SH-SY5Y (cell line): ENCODE measurements at regions not wholly inside any gene's neighbourhood (a gene's known extent, or its start where the extent isn't known, plus 50 kb on each side); places are given as distances from the start of the nearest gene placed in this dataset.

Source experiments
- GATA2 ChIP-seq: IDR thresholded peaks from 2 replicates; pipeline ENCODE4 v1.6.1; 2011; ENCODE audit warnings: mild to moderate bottlenecking, low read depth, low read length
- GATA3 ChIP-seq: IDR thresholded peaks from 2 replicates; pipeline ENCODE4 v1.6.1; 2011; ENCODE audit warnings: low read depth, mild to moderate bottlenecking, low read length, moderate library complexity

GRCh38 chr21:29406385-29406784, 107.7 kb downstream of the BACH1 start:
- TF ChIP-seq GATA2 (no peak), GATA3 (no peak)
